BE2C (cell line): ENCODE measurements at regions not wholly inside any gene's neighbourhood (a gene's known extent, or its start where the extent isn't known, plus 50 kb on each side); places are given as distances from the start of the nearest gene placed in this dataset.

Source experiments
- DNase-seq: peaks from one replicate; pipeline ENCODE4 v3.0.0-alpha.2; 2020
- H3K27me3 ChIP-seq: fragments of 250-450 bp; sonication (Bioruptor Pico); 2 replicates; pipeline ENCODE4 v1.5.1; 2020; ENCODE audit warnings: mild to moderate bottlenecking
- H3K36me3 ChIP-seq: fragments of 250-450 bp; sonication (Bioruptor Pico); 2 replicates; pipeline ENCODE4 v1.5.1; 2020; ENCODE audit warnings: mild to moderate bottlenecking
- H3K4me1 ChIP-seq: fragments of 250-450 bp; sonication (Bioruptor Pico); 2 replicates; pipeline ENCODE4 v1.5.1; 2020
- H3K4me3 ChIP-seq: 2 replicates; pipeline ENCODE4 v1.5.1; 2011; ENCODE audit warnings: low read depth, low read length
- H3K9me3 ChIP-seq: fragments of 250-450 bp; sonication (Bioruptor Pico); 2 replicates; pipeline ENCODE4 v1.5.1; 2020
- CTCF ChIP-seq: IDR thresholded peaks from 2 replicates; pipeline ENCODE4 v1.5.1; 2012; ENCODE audit warnings: mild to moderate bottlenecking, low read depth, low read length

- H3K9me3 ChIP-seq = no peaks in the 10 kb centered on the region
- no peak for TF ChIP-seq CTCF
- no peak overlapping the region for H3K4me3 ChIP-seq
- no peaks in the 10 kb centered on the region for H3K4me1 ChIP-seq
- no peaks in the 10 kb centered on the region for H3K36me3 ChIP-seq
- H3K27me3 ChIP-seq = no peaks in the 10 kb centered on the region
- no peak for DNase-seq
Observed at GRCh38 chr2:150549381-150549780, 61.9 kb upstream of the RND3 start.

- H3K4me3 ChIP-seq = no peak overlapping the region
- no peaks in the 10 kb centered on the region for H3K4me1 ChIP-seq
- peak; percentile 46 for TF ChIP-seq CTCF
- H3K27me3 ChIP-seq = no peaks in the 10 kb centered on the region
- peak; percentile 12 for DNase-seq
- H3K36me3 ChIP-seq = no peaks in the 10 kb centered on the region
- no peaks in the 10 kb centered on the region for H3K9me3 ChIP-seq
Observed at GRCh38 chr2:150548527-150548926, 61.1 kb upstream of the RND3 start.

GRCh38 chr2:150545916-150546315 is 58.4 kb upstream of the RND3 start:
- no peak for TF ChIP-seq CTCF
- H3K4me3 ChIP-seq = no peak overlapping the region
- H3K27me3 ChIP-seq = no peaks in the 10 kb centered on the region
- H3K4me1 ChIP-seq = no peaks in the 10 kb centered on the region
- DNase-seq = no peak
- no peaks in the 10 kb centered on the region for H3K36me3 ChIP-seq
- no peaks in the 10 kb centered on the region for H3K9me3 ChIP-seq

DNA sequence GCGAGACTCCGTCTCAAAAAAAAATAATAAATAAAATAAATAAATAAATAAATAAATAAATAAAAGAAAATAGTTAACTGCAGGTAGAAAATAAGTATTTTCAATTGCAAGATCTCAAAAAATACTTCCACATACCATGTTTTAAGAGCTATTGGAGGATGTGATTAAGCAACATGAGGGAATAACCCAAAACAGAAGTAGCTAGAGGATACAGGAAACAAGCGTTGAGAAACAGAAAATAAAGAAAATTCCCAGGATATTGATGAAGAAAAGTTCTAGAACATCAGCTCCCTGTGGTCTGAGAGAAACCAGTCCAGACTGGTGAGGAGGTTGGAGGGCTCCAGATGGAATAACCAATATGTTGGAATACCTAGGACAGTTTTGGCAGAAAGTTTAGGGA is 57.3 kb upstream of the RND3 start:
- no peak for DNase-seq
- no peaks in the 10 kb centered on the region for H3K27me3 ChIP-seq
- H3K36me3 ChIP-seq = no peaks in the 10 kb centered on the region
- H3K4me1 ChIP-seq = no peaks in the 10 kb centered on the region
- TF ChIP-seq CTCF = no peak
- no peaks in the 10 kb centered on the region for H3K9me3 ChIP-seq
- H3K4me3 ChIP-seq = no peak overlapping the region

DNA sequence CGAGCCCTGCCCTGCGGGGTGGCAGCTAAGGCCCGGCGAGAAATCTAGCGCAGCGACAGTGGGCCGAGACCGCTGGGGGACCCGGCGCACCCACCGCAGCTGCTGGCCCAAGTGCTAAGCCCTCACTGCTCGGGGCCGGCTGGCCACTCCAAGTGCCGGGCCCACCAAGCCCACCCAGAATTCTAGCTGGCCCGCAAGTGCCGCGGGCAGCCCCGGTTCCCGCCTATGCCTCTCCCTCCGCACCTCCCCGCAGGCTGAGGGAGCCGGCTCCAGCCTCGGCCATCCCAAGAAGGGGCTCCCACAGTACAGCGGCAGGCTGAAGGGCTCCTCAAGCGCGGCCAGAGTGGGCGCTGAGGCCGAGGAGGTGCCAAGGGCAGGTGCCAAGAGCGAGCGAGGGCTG is 55.2 kb upstream of the RND3 start:
- Histone ChIP-seq H3K27me3 (no peaks in the 10 kb centered on the region), H3K4me3 (no peak overlapping the region), H3K9me3 (no peaks in the 10 kb centered on the region), H3K4me1 (no peaks in the 10 kb centered on the region), H3K36me3 (no peaks in the 10 kb centered on the region)
- TF ChIP-seq CTCF = no peak
- DNase-seq = no peak

DNA sequence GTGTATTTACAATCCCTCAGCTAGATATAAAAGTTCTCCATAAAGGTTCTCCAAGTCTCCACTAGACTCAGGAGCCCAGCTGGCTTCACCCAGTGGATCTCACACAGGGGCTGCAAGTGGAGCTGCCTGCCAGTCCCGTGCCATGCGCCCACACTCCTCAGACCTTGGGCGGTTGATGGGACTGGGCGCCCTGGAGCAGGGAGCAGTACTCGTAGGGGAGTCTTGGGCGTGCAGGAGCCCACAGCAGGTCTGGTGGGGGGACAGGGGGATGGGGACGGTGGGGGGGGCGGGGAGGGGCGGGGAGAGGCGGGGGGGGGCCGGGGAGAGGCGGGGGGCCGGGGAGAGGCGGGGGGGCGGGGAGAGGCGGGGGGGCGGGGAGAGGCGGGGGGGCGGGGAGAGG is 54.7 kb upstream of the RND3 start:
- no peak overlapping the region for H3K4me3 ChIP-seq
- TF ChIP-seq CTCF = no peak
- no peak for DNase-seq
- H3K4me1 ChIP-seq = no peaks in the 10 kb centered on the region
- no peaks in the 10 kb centered on the region for H3K9me3 ChIP-seq
- no peaks in the 10 kb centered on the region for H3K27me3 ChIP-seq
- no peaks in the 10 kb centered on the region for H3K36me3 ChIP-seq
